ENCODE measurements at regions not wholly inside any gene's neighbourhood (a gene's known extent, or its start where the extent isn't known, plus 50 kb on each side); places are given as distances from the start of the nearest gene placed in this dataset.

DNA sequence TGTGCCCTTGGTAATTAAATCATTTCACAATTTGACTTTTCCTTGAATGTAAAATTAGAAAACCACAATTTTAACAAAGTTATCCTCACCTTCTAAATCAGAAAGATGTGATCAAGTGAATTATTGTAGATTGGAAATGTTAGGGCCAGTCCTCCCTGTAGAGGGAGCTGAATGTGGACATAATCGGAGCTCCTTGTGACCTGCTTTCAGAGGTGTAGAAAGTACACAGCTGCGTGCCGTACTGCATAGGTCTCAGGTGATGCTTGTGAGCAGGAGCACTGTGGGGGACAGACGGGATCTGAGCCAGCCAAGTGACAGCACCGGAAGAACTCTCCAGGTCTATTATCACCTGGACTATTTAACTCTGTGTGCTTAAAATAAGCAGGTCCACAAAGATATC lies 338.0 kb downstream of the AASDHPPT start:
- Histone ChIP-seq H3K36me3 (ENCODE audit: control insufficient read depth, insufficient read depth, low read length) (no peaks in the 10 kb centered on the region), H3K4me3 (ENCODE audit: insufficient read depth, low read depth, low read length) (no peak overlapping the region), H3K27ac (ENCODE audit: insufficient read depth, low read depth, low read length, poor library complexity, severe bottlenecking) (no peak overlapping the region), H3K4me1 (ENCODE audit: control insufficient read depth, insufficient read depth, low read length) (no peaks in the 10 kb centered on the region), H3K27me3 (ENCODE audit: control insufficient read depth, insufficient read depth, low read length, poor library complexity, severe bottlenecking) (no peaks in the 10 kb centered on the region), H3K9me3 (ENCODE audit: control insufficient read depth, low read length) (no peaks in the 10 kb centered on the region)
- 92 to 93% methylated on average over 5 of the region's 5 CpGs for WGBS, 2 experiments

GRCh38 chr11:106418791-106419190 lies 341.3 kb downstream of the AASDHPPT start:
- 95 to 100% methylated on average over 1 of the region's 1 CpG for WGBS, 2 experiments
- H3K27ac ChIP-seq (ENCODE audit: insufficient read depth, low read depth, low read length, poor library complexity, severe bottlenecking), result no peak overlapping the region
- peaks cover 3% of the 10 kb centered on the region for H3K4me1 ChIP-seq (ENCODE audit: control insufficient read depth, insufficient read depth, low read length)
- H3K9me3 ChIP-seq (ENCODE audit: control insufficient read depth, low read length), result no peaks in the 10 kb centered on the region
- no peaks in the 10 kb centered on the region for H3K27me3 ChIP-seq (ENCODE audit: control insufficient read depth, insufficient read depth, low read length, poor library complexity, severe bottlenecking)
- no peaks in the 10 kb centered on the region for H3K36me3 ChIP-seq (ENCODE audit: control insufficient read depth, insufficient read depth, low read length)
- no peak overlapping the region for H3K4me3 ChIP-seq (ENCODE audit: insufficient read depth, low read depth, low read length)

DNA sequence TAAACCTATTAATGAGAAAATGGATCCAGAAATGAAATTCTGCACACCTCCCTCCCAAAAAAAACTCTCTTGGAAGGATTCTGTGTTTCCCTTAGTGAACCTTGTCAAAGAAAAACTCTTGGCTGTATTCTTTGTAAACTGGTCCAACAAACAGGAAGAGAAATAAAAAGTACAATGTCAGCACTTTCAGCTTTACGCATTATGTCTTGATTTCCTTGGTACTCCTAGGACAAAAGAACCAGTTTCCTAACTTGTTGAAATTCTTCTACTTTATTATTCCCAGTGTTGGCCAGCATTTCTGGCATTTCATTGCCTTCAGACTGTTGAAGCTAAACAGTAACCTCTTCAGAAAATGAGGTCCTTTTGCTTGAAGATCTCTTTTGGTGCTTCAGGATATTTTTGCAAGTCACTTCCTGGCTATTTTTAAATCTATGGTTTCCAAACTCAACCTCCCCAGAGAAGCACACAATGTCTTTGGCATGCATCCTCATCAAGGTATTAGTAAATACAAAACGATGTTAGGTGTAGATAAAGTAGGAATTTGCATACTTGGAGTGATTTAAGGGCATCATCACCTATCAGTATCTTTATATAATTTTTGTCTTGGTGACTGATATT lies 342.7 kb downstream of the AASDHPPT start:
- H3K9me3 ChIP-seq (ENCODE audit: control insufficient read depth, low read length), result no peaks in the 10 kb centered on the region
- H3K27me3 ChIP-seq (ENCODE audit: control insufficient read depth, insufficient read depth, low read length, poor library complexity, severe bottlenecking), result no peaks in the 10 kb centered on the region
- peaks cover 3% of the 10 kb centered on the region for H3K4me1 ChIP-seq (ENCODE audit: control insufficient read depth, insufficient read depth, low read length)
- no peak overlapping the region for H3K4me3 ChIP-seq (ENCODE audit: insufficient read depth, low read depth, low read length)
- no peaks in the 10 kb centered on the region for H3K36me3 ChIP-seq (ENCODE audit: control insufficient read depth, insufficient read depth, low read length)
- 91 to 96% methylated on average over 1 to 2 of the region's 2 CpGs for WGBS, 2 experiments
- no peak overlapping the region for H3K27ac ChIP-seq (ENCODE audit: insufficient read depth, low read depth, low read length, poor library complexity, severe bottlenecking)

GRCh38 chr11:106420686-106421085 lies 343.2 kb downstream of the AASDHPPT start:
- H3K9me3 ChIP-seq (ENCODE audit: control insufficient read depth, low read length), result no peaks in the 10 kb centered on the region
- H3K27ac ChIP-seq (ENCODE audit: insufficient read depth, low read depth, low read length, poor library complexity, severe bottlenecking), result no peak overlapping the region
- H3K36me3 ChIP-seq (ENCODE audit: control insufficient read depth, insufficient read depth, low read length), result no peaks in the 10 kb centered on the region
- no peaks in the 10 kb centered on the region for H3K27me3 ChIP-seq (ENCODE audit: control insufficient read depth, insufficient read depth, low read length, poor library complexity, severe bottlenecking)
- H3K4me3 ChIP-seq (ENCODE audit: insufficient read depth, low read depth, low read length), result no peak overlapping the region
- H3K4me1 ChIP-seq (ENCODE audit: control insufficient read depth, insufficient read depth, low read length), result peaks cover 3% of the 10 kb centered on the region

- Histone ChIP-seq H3K9me3 (ENCODE audit: control insufficient read depth, low read length) (no peaks in the 10 kb centered on the region), H3K27me3 (ENCODE audit: control insufficient read depth, insufficient read depth, low read length, poor library complexity, severe bottlenecking) (no peaks in the 10 kb centered on the region), H3K27ac (ENCODE audit: insufficient read depth, low read depth, low read length, poor library complexity, severe bottlenecking) (no peak overlapping the region), H3K36me3 (ENCODE audit: control insufficient read depth, insufficient read depth, low read length) (no peaks in the 10 kb centered on the region), H3K4me1 (ENCODE audit: control insufficient read depth, insufficient read depth, low read length) (peaks cover 3% of the 10 kb centered on the region), H3K4me3 (ENCODE audit: insufficient read depth, low read depth, low read length) (no peak overlapping the region)
- 30 to 47% methylated on average over 1 of the region's 1 CpG for WGBS, 2 experiments
Observed at GRCh38 chr11:106421676-106422292, 344.3 kb downstream of the AASDHPPT start.

GRCh38 chr11:106422583-106422982 lies 345.1 kb downstream of the AASDHPPT start:
- Histone ChIP-seq H3K4me1 (ENCODE audit: control insufficient read depth, insufficient read depth, low read length) (peaks cover 3% of the 10 kb centered on the region), H3K9me3 (ENCODE audit: control insufficient read depth, low read length) (no peaks in the 10 kb centered on the region), H3K27me3 (ENCODE audit: control insufficient read depth, insufficient read depth, low read length, poor library complexity, severe bottlenecking) (no peaks in the 10 kb centered on the region), H3K36me3 (ENCODE audit: control insufficient read depth, insufficient read depth, low read length) (no peaks in the 10 kb centered on the region), H3K4me3 (ENCODE audit: insufficient read depth, low read depth, low read length) (no peak overlapping the region), H3K27ac (ENCODE audit: insufficient read depth, low read depth, low read length, poor library complexity, severe bottlenecking) (no peak overlapping the region)
- WGBS, 2 experiments, result 91 to 93% methylated on average over 2 of the region's 3 CpGs

DNA sequence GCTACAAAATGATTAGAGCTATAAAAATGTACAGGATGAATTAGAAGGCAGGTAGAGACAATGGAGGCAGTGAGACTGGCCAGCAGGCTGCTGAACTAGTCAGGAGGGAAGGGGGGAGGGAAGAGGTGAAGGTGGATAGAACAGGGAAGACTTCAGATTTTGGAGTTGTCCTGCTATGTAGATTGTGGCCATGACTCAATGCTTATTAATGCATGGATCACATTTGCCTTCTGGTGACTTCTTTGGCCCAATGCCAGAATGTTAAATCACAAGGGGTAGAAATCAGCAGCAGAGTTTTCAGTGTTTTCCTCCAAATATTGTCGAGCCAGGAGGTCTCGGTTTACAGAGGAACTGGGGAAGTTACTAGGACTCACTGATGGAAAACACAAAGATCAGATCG lies 346.6 kb downstream of the AASDHPPT start:
- Histone ChIP-seq H3K9me3 (ENCODE audit: control insufficient read depth, low read length) (no peaks in the 10 kb centered on the region), H3K36me3 (ENCODE audit: control insufficient read depth, insufficient read depth, low read length) (no peaks in the 10 kb centered on the region), H3K27ac (ENCODE audit: insufficient read depth, low read depth, low read length, poor library complexity, severe bottlenecking) (no peak overlapping the region), H3K4me1 (ENCODE audit: control insufficient read depth, insufficient read depth, low read length) (peaks cover 3% of the 10 kb centered on the region), H3K4me3 (ENCODE audit: insufficient read depth, low read depth, low read length) (no peak overlapping the region), H3K27me3 (ENCODE audit: control insufficient read depth, insufficient read depth, low read length, poor library complexity, severe bottlenecking) (no peaks in the 10 kb centered on the region)
- WGBS, 2 experiments, result 89 to 95% methylated on average over 3 of the region's 3 CpGs

DNA sequence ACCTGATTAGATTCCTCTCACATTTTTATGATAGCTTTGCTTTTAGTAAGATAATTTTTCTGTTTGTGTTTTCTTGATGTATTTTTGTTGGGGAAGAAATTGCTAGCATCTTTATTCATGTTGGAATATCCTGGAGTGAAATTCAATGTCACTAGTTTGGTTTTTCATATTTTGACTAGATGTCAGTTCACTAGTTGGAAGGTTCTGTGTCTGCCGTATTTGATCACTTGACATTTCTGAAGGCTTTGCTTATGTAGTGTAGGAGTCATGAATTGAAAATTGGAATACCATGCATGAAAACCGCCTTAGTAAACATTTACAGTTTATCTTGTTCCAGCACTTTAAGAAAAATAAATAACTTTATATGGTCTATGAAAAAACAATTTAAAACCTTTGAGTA lies 348.4 kb downstream of the AASDHPPT start:
- 95 to 100% methylated on average over 1 of the region's 2 CpGs for WGBS, 2 experiments
- H3K9me3 ChIP-seq (ENCODE audit: control insufficient read depth, low read length), result no peaks in the 10 kb centered on the region
- no peaks in the 10 kb centered on the region for H3K27me3 ChIP-seq (ENCODE audit: control insufficient read depth, insufficient read depth, low read length, poor library complexity, severe bottlenecking)
- no peak overlapping the region for H3K4me3 ChIP-seq (ENCODE audit: insufficient read depth, low read depth, low read length)
- no peaks in the 10 kb centered on the region for H3K36me3 ChIP-seq (ENCODE audit: control insufficient read depth, insufficient read depth, low read length)
- peaks cover 3% of the 10 kb centered on the region for H3K4me1 ChIP-seq (ENCODE audit: control insufficient read depth, insufficient read depth, low read length)
- H3K27ac ChIP-seq (ENCODE audit: insufficient read depth, low read depth, low read length, poor library complexity, severe bottlenecking), result no peak overlapping the region

DNA sequence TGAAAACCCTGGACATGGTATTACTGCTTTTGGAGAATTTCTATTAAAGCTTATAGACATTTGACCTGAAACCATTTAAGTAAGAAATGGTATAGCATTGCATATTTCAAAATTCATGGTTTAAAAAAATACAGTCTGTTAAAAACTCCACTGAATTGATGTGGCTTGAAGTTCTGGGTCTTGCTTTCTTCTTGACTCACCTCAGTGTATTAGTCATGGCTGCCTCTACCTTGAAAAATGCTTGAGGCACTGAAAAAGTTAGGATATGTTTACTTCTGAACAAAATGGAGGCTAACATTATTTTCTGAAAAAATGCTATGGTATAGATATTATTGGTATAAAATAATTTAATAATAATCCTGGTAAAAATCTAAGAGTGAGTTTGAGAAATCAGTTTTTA lies 349.2 kb downstream of the AASDHPPT start:
- H3K27ac ChIP-seq (ENCODE audit: insufficient read depth, low read depth, low read length, poor library complexity, severe bottlenecking), result no peak overlapping the region
- peaks cover 3% of the 10 kb centered on the region for H3K4me1 ChIP-seq (ENCODE audit: control insufficient read depth, insufficient read depth, low read length)
- H3K9me3 ChIP-seq (ENCODE audit: control insufficient read depth, low read length), result no peaks in the 10 kb centered on the region
- H3K36me3 ChIP-seq (ENCODE audit: control insufficient read depth, insufficient read depth, low read length), result no peaks in the 10 kb centered on the region
- H3K4me3 ChIP-seq (ENCODE audit: insufficient read depth, low read depth, low read length), result no peak overlapping the region
- no peaks in the 10 kb centered on the region for H3K27me3 ChIP-seq (ENCODE audit: control insufficient read depth, insufficient read depth, low read length, poor library complexity, severe bottlenecking)

GRCh38 chr11:106427736-106428135 lies 350.3 kb downstream of the AASDHPPT start:
- no peaks in the 10 kb centered on the region for H3K27me3 ChIP-seq (ENCODE audit: control insufficient read depth, insufficient read depth, low read length, poor library complexity, severe bottlenecking)
- H3K4me3 ChIP-seq (ENCODE audit: insufficient read depth, low read depth, low read length), result no peak overlapping the region
- H3K27ac ChIP-seq (ENCODE audit: insufficient read depth, low read depth, low read length, poor library complexity, severe bottlenecking), result no peak overlapping the region
- no peaks in the 10 kb centered on the region for H3K4me1 ChIP-seq (ENCODE audit: control insufficient read depth, insufficient read depth, low read length)
- H3K9me3 ChIP-seq (ENCODE audit: control insufficient read depth, low read length), result no peaks in the 10 kb centered on the region
- 83 to 91% methylated on average over 1 to 2 of the region's 2 CpGs for whole genome bisulfite sequencing, 2 experiments
- H3K36me3 ChIP-seq (ENCODE audit: control insufficient read depth, insufficient read depth, low read length), result no peaks in the 10 kb centered on the region

Data from ectodermal cell (in vitro differentiated cells).